Tibial artery (tissue), 4 donors: ENCODE measurements at regions not wholly inside any gene's neighbourhood (a gene's known extent, or its start where the extent isn't known, plus 50 kb on each side); places are given as distances from the start of the nearest gene placed in this dataset.

Experiments used
- DNase-seq, 2 donors: peaks; one replicate each; pipeline ENCODE4 v3.0.0-alpha.2; 2019
- H3K27ac ChIP-seq, 2 donors: fragments of 200-600 bp; sonication (generic) in 1 of 2; 1 replicate in 1 of 2; 2 replicates in 1 of 2; pipeline ENCODE4 v1.5.1; 2018 to 2019; ENCODE audit warnings: mild to moderate bottlenecking in 1 of 2
- H3K27me3 ChIP-seq, 2 donors: fragments of 200-600 bp; sonication (generic) in 1 of 2; one replicate each; pipeline versions ENCODE4 v1.5.1 to v1.6.0; 2016 to 2019
- H3K36me3 ChIP-seq, 3 donors: fragments of 200-600 bp; sonication (generic) in 2 of 3; one replicate each; pipeline ENCODE4 v1.5.1; 2016 to 2019; ENCODE audit warnings: mild to moderate bottlenecking in 2 of 3
- H3K4me1 ChIP-seq, 4 donors: fragments of 200-600 bp; sonication (generic) in 2 of 4; 1 replicate in 3 of 4; 2 replicates in 1 of 4; pipeline ENCODE4 v1.5.1; 2016 to 2019
- H3K4me3 ChIP-seq, 2 donors: fragments of 200-600 bp; sonication (generic) in 1 of 2; 1 replicate in 1 of 2; 2 replicates in 1 of 2; pipeline ENCODE4 v1.5.1; 2018 to 2019; ENCODE audit warnings: mild to moderate bottlenecking in 2 of 2
- H3K9me3 ChIP-seq, 3 donors: fragments of 200-600 bp; sonication (generic) in 1 of 3; one replicate each; pipeline ENCODE4 v1.5.1; 2016 to 2019
- CTCF ChIP-seq, 2 experiments: fragments of 200-600 bp in 1 of 2; fragments of 450-650 bp in 1 of 2; IDR thresholded peaks; one replicate each; pipeline ENCODE4 v1.5.1; 2017 to 2019; ENCODE audit warnings: antibody characterized with exemption in 2 of 2, mild to moderate bottlenecking in 1 of 2, moderate library complexity in 1 of 2
- intact Hi-C: fragments of 100-400 bp; cut with DNase I; formaldehyde crosslinking; loops from one replicate; pipeline ENCODE4 v1.15.0; 2023; ENCODE audit warnings: low total_unique reads

DNA sequence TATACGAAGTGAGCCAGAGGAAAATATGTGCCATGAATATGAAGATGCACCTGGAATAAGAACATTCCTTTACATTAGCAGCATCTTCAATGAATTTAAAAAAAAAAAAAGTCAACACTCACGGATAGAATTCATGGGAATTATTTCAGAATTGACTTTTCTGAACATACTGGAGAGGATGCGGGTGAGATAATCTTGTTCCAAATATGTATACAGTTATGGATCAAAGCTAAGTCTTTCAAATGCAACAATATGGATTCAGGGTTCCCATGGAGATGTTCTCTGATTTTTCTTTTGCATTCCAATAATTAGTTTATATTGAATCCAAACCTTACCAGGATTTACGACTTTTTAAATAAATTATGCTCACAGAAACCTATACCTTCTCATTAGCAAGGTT, 1660.7 kb downstream of the SLITRK1 start:
- no peak for TF ChIP-seq CTCF (IDR thresholded peaks at IDR 0.05)
- Histone ChIP-seq H3K4me1 (peaks cover 0 to 6% (median 0%) of the 10 kb centered on the region in 4 donors), H3K4me3 (no peak overlapping the region), H3K27me3 (no peaks in the 10 kb centered on the region), H3K36me3 (no peaks in the 10 kb centered on the region), H3K27ac (no peak overlapping the region), H3K9me3 (no peaks in the 10 kb centered on the region)
- intact Hi-C loops, result no loop called here
- no peak for DNase-seq

GRCh38 chr13:82220641-82221040, 1661.6 kb downstream of the SLITRK1 start:
- TF ChIP-seq CTCF (IDR thresholded peaks at IDR 0.05), result no peak
- Histone ChIP-seq H3K27me3 (no peaks in the 10 kb centered on the region), H3K27ac (no peak overlapping the region), H3K9me3 (no peaks in the 10 kb centered on the region), H3K4me3 (no peak overlapping the region), H3K36me3 (no peaks in the 10 kb centered on the region), H3K4me1 (peaks cover 0 to 6% (median 0%) of the 10 kb centered on the region in 4 donors)
- intact Hi-C loops, result no loop called here
- no peak for DNase-seq

GRCh38 chr13:82216165-82216564, 1666.1 kb downstream of the SLITRK1 start:
- no peaks in the 10 kb centered on the region for H3K27me3 ChIP-seq
- H3K27ac ChIP-seq, result no peak overlapping the region
- H3K4me3 ChIP-seq, result no peak overlapping the region
- no peaks in the 10 kb centered on the region for H3K36me3 ChIP-seq
- no peak for TF ChIP-seq CTCF (IDR thresholded peaks at IDR 0.05)
- peaks cover 0 to 12% (median 8%) of the 10 kb centered on the region in 3 donors for H3K9me3 ChIP-seq
- DNase-seq, result no peak
- intact Hi-C loops, result no loop called here
- peaks cover 0 to 6% (median 0%) of the 10 kb centered on the region in 4 donors for H3K4me1 ChIP-seq

DNA sequence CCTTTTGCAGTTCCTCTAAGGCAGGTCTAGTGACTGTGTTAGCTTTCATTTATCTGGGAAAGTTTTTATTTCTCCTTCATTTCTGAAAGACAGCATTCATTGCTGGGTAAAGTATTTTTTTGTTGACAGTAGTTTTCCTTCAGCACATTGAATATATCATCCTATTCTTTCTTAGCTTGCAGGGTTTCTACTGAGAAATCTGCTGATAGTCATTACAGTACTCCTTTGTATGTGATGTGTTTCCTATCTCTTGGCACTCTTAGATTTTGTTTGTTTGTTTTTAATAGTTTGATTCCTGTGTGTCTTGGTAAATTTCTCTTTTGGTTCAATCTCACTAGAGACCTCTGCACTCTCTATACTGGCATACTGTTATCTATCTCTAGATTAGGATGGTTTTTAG, 1667.9 kb downstream of the SLITRK1 start:
- TF ChIP-seq CTCF (IDR thresholded peaks at IDR 0.05), result no peak
- no peak overlapping the region for H3K4me3 ChIP-seq
- no peaks in the 10 kb centered on the region for H3K4me1 ChIP-seq
- intact Hi-C loops, result no loop called here
- DNase-seq, result no peak
- H3K9me3 ChIP-seq, result peaks cover 0 to 12% (median 8%) of the 10 kb centered on the region in 3 donors
- H3K36me3 ChIP-seq, result no peaks in the 10 kb centered on the region
- no peak overlapping the region for H3K27ac ChIP-seq
- no peaks in the 10 kb centered on the region for H3K27me3 ChIP-seq

- DNase-seq, result no peak
- intact Hi-C loops, result no loop called here
- no peak overlapping the region for H3K27ac ChIP-seq
- H3K4me1 ChIP-seq, result peaks cover 0 to 6% (median 0%) of the 10 kb centered on the region in 4 donors
- no peak for TF ChIP-seq CTCF (IDR thresholded peaks at IDR 0.05)
- H3K36me3 ChIP-seq, result no peaks in the 10 kb centered on the region
- no peak overlapping the region for H3K4me3 ChIP-seq
- H3K27me3 ChIP-seq, result no peaks in the 10 kb centered on the region
- H3K9me3 ChIP-seq, result no peaks in the 10 kb centered on the region
Observed at GRCh38 chr13:82206241-82206640, 1676.0 kb downstream of the SLITRK1 start.

- Histone ChIP-seq H3K9me3 (no peaks in the 10 kb centered on the region), H3K4me3 (no peak overlapping the region), H3K4me1 (peaks cover 0 to 15% (median 0%) of the 10 kb centered on the region in 4 donors), H3K27me3 (no peaks in the 10 kb centered on the region), H3K27ac (no peak overlapping the region), H3K36me3 (no peaks in the 10 kb centered on the region)
- TF ChIP-seq CTCF (IDR thresholded peaks at IDR 0.05), result no peak
- intact Hi-C loops, result no loop called here
- DNase-seq, result no peak
Observed at GRCh38 chr13:82202398-82202797, 1679.9 kb downstream of the SLITRK1 start.
